ENCODE measurements at regions not wholly inside any gene's neighbourhood (a gene's known extent, or its start where the extent isn't known, plus 50 kb on each side); places are given as distances from the start of the nearest gene placed in this dataset.
"Not testable (repeated sequence)": the region's sequence is repeated elsewhere in the genome, so short reads cannot be mapped to it uniquely, and the experiment has no call there.

DNA sequence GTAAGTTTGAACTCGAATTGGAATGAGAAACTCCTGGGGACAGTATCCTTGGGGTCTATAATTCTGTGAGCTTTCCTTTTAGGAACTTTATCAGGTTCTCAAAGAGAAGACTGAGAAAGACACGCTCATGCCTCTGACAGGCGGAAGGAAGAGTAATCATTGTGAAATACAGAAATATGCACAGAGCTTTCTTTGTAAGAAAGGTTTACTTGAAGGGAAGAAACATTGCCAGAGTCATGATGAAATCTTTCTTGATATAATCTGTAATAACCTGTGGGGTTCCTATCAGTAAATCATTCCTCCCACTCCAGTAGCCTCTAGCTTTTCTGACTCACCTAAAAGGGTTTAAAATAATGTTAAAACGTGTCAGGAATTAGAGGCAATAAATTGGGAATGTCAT, 83.6 kb upstream of the CCDC39 start:
- DNase-seq (ENCODE audit: low read depth), result no peak
- no peak for TF ChIP-seq POLR2A (IDR thresholded peaks at IDR 0.05; ENCODE audit: extremely low read depth, insufficient read length)
- TF ChIP-seq, protein P1, sequence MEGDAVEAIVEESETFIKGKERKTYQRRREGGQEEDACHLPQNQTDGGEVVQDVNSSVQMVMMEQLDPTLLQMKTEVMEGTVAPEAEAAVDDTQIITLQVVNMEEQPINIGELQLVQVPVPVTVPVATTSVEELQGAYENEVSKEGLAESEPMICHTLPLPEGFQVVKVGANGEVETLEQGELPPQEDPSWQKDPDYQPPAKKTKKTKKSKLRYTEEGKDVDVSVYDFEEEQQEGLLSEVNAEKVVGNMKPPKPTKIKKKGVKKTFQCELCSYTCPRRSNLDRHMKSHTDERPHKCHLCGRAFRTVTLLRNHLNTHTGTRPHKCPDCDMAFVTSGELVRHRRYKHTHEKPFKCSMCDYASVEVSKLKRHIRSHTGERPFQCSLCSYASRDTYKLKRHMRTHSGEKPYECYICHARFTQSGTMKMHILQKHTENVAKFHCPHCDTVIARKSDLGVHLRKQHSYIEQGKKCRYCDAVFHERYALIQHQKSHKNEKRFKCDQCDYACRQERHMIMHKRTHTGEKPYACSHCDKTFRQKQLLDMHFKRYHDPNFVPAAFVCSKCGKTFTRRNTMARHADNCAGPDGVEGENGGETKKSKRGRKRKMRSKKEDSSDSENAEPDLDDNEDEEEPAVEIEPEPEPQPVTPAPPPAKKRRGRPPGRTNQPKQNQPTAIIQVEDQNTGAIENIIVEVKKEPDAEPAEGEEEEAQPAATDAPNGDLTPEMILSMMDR (IDR thresholded peaks at IDR 0.05; ENCODE audit: low read depth, low read length), result no peak
- TF ChIP-seq, protein P2, sequence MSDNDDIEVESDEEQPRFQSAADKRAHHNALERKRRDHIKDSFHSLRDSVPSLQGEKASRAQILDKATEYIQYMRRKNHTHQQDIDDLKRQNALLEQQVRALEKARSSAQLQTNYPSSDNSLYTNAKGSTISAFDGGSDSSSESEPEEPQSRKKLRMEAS (IDR thresholded peaks at IDR 0.05; ENCODE audit: low read depth, low read length), result no peak
- no peak for TF ChIP-seq MYC (IDR thresholded peaks at IDR 0.05; ENCODE audit: low read depth, low read length)
- H3K4me3 ChIP-seq (ENCODE audit: low read depth, low read length), result no peak overlapping the region

DNA sequence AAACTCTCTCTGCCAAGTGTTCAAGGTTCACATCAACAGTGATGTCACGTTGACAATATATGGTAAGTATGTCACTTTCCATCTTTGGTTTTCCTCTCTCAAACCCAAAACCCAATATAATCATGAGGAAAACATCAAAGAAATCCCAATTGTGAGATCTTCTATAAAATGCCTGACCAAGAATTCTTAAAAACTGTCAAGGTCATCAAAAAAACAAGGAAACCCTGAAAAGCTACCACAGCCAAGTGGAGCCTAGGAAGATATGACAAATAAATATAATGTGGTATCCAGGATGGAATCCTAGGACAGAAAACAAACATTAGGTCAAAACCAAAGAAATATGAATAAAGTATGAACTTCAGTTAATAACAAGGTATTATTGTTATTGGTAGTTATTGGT, 85.2 kb upstream of the CCDC39 start:
- DNase-seq (ENCODE audit: low read depth), result no peak
- no peak overlapping the region for H3K4me3 ChIP-seq (ENCODE audit: low read depth, low read length)
- TF ChIP-seq, protein P2 (IDR thresholded peaks at IDR 0.05; ENCODE audit: low read depth, low read length), result no peak
- TF ChIP-seq MYC (IDR thresholded peaks at IDR 0.05; ENCODE audit: low read depth, low read length) (no peak), POLR2A (IDR thresholded peaks at IDR 0.05; ENCODE audit: extremely low read depth, insufficient read length) (no peak)
- TF ChIP-seq, protein P1 (IDR thresholded peaks at IDR 0.05; ENCODE audit: low read depth, low read length), result no peak

DNA sequence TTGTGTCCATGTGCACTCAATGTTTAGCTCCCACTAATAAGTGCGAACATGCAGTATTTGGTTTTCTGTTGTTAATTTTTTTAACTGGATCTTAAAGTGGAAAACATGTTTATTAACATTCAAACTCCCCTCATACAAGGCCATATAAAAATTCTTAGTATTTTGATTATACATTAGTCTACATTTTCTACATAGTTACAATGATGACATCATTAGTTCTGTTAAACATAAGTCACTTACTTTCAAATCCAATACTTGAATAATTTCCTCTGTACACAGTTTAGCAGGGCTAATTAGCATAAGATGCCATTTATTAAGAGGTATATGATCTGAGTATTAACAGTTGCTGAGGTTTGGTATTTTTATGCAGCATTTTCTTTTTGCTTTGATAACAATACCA, 91.3 kb upstream of the CCDC39 start:
- TF ChIP-seq, protein P1 (IDR thresholded peaks at IDR 0.05; ENCODE audit: low read depth, low read length), result no peak
- TF ChIP-seq, protein P2 (IDR thresholded peaks at IDR 0.05; ENCODE audit: low read depth, low read length), result no peak
- no peak for TF ChIP-seq POLR2A (IDR thresholded peaks at IDR 0.05; ENCODE audit: extremely low read depth, insufficient read length)
- DNase-seq (ENCODE audit: low read depth), result no peak
- no peak overlapping the region for H3K4me3 ChIP-seq (ENCODE audit: low read depth, low read length)

DNA sequence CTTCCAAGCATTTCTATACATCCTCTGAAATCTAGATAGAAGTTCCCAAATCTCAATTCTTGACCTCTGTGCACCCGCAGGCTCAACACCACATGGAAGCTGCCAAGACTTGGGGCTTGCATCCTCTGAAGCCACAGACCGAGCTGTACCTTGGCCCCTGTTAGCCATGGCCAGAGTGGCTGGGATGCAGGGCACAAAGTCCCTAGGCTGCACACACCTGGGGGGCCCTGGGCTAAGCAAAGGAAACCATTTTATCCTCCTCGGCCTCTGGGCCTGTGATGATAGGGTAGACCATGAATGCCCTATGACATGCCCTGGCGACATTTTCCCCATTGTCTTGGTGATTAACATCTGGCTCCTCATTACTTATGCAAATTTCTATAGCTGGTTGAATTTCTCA, 97.1 kb upstream of the CCDC39 start:
- no peak for DNase-seq (ENCODE audit: low read depth)
- H3K4me3 ChIP-seq (ENCODE audit: low read depth, low read length), result no peak overlapping the region
- TF ChIP-seq, protein P1 (IDR thresholded peaks at IDR 0.05; ENCODE audit: low read depth, low read length), result no peak
- TF ChIP-seq, protein P2 (IDR thresholded peaks at IDR 0.05; ENCODE audit: low read depth, low read length), result no peak
- no peak for TF ChIP-seq MYC (IDR thresholded peaks at IDR 0.05; ENCODE audit: low read depth, low read length)
- TF ChIP-seq POLR2A (IDR thresholded peaks at IDR 0.05; ENCODE audit: extremely low read depth, insufficient read length), result no peak

DNA sequence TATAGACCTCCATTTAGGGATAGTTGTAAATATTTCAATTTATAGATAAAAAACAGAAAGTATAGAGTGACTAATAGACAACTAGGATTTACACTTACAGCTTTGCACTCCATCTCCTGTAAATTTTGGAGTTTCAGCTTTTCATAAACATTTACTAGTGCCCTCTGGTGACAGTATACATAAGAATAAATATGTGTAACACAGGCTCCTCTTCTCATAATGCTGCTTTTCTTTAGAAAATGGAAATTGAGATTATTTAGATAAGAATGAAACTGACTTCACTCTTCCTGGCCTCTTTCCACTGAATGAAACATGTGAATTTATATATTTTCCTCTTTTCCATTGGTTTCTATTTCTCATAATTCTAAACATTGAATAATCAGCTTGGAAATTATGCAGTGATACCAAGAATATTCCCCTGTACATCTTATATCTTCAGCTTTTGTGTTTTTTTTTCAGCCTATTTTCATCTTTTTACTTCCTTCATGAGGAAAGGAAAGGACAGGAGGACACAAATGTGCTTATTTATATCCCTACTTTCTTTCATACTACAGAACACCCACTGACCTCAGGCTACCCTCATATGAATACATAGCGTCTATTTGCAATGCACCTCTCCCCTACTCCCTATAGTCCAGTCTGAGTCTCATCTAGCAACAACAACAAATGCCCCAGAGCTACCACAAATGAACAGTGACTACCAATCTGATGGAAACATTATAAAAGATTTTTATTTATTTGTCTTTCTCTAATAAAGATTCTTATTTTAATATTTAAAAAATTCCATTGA, 103.1 kb upstream of the CCDC39 start:
- TF ChIP-seq, protein P2 (IDR thresholded peaks at IDR 0.05; ENCODE audit: low read depth, low read length), result no peak
- TF ChIP-seq POLR2A (IDR thresholded peaks at IDR 0.05; ENCODE audit: extremely low read depth, insufficient read length) (no peak), MYC (IDR thresholded peaks at IDR 0.05; ENCODE audit: low read depth, low read length) (no peak)
- TF ChIP-seq, protein P1 (IDR thresholded peaks at IDR 0.05; ENCODE audit: low read depth, low read length), result no peak
- DNase-seq (ENCODE audit: low read depth), result no peak

DNA sequence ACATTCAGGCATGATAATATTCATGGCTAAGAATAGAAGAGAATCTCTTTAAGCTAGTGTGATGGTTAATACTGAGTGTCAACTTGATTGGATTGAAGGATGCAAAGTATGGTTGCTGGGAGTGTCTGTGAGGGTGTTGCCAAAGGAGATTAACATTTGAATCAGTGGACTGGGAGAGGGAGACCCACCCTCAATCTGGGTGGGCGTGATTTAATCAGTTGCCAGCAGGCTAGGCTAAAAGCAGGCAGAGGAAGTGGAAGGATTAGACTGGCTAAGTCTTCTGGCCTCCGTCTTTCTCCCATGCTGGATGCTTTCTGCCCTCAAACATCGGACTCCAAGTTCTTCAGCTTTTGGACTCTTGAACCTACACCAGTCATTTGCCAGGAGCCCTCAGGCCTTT, 106.9 kb upstream of the CCDC39 start:
- DNase-seq (ENCODE audit: low read depth); H3K4me3 ChIP-seq (ENCODE audit: low read depth, low read length): not testable (repeated sequence)

More for the DNA sequence above, 103.1 kb upstream of the CCDC39 start:
- no peak overlapping the region for H3K4me3 ChIP-seq (ENCODE audit: low read depth, low read length)

All from NB4 (cell line).